Effector memory CD8-positive, alpha-beta T cell (primary cell): ENCODE measurements at regions not wholly inside any gene's neighbourhood (a gene's known extent, or its start where the extent isn't known, plus 50 kb on each side); places are given as distances from the start of the nearest gene placed in this dataset.

Experiments
- ATAC-seq: fragments of 150-1000 bp; cut with Tn5 transposase; replicated peaks from 2 replicates; pipeline ENCODE4 v1.10.0; 2021; ENCODE audit warnings: mild to moderate bottlenecking, moderate library complexity
- DNase-seq, 3 experiments: peaks; one replicate each; pipeline ENCODE4 v3.0.0; 2021
- H3K27ac Mint-ChIP-seq, 2 donors: one replicate each; pipeline ENCODE4 v1.8.0; 2022; ENCODE audit warnings: mild to moderate bottlenecking in 2 of 2, mixed read lengths in 2 of 2, moderate library complexity in 2 of 2
- H3K27me3 Mint-ChIP-seq, 2 donors: one replicate each; pipeline ENCODE4 v1.8.0; 2022; ENCODE audit warnings: mixed read lengths in 2 of 2
- H3K36me3 Mint-ChIP-seq: one replicate; pipeline ENCODE4 v1.8.0; 2022; ENCODE audit warnings: mild to moderate bottlenecking, moderate library complexity, mixed read lengths; ENCODE audit not compliant: insufficient read depth
- H3K4me1 Mint-ChIP-seq, 2 donors: one replicate each; pipeline ENCODE4 v1.8.0; 2022; ENCODE audit warnings: low read depth in 2 of 2, mixed read lengths in 2 of 2
- H3K4me3 Mint-ChIP-seq, 2 donors: one replicate each; pipeline ENCODE4 v1.8.0; 2022; ENCODE audit warnings: mild to moderate bottlenecking in 2 of 2, mixed read lengths in 2 of 2, moderate library complexity in 2 of 2
- H3K9me3 Mint-ChIP-seq, 2 donors: one replicate each; pipeline ENCODE4 v1.8.0; 2022; ENCODE audit warnings: mixed read lengths in 2 of 2

- no peak overlapping the region for H3K27ac Mint-ChIP-seq
- peaks cover 0 to 4% of the 10 kb centered on the region in 2 donors for H3K9me3 Mint-ChIP-seq
- no peaks in the 10 kb centered on the region for H3K4me1 Mint-ChIP-seq
- no peak for DNase-seq
- ATAC-seq, result no peak
- H3K36me3 Mint-ChIP-seq, result peaks cover 4% of the 10 kb centered on the region
- no peaks in the 10 kb centered on the region for H3K27me3 Mint-ChIP-seq
- no peak overlapping the region for H3K4me3 Mint-ChIP-seq
Observed at GRCh38 chr2:81327911-81328310, 1023.4 kb upstream of the LRRTM1 start.

GRCh38 chr2:81324046-81324445 lies 1019.5 kb upstream of the LRRTM1 start:
- Mint-ChIP-seq H3K9me3 (peaks cover 4 to 10% of the 10 kb centered on the region in 2 donors), H3K4me3 (no peak overlapping the region), H3K27me3 (no peaks in the 10 kb centered on the region), H3K36me3 (peaks cover 3% of the 10 kb centered on the region), H3K4me1 (no peaks in the 10 kb centered on the region), H3K27ac (no peak overlapping the region)
- DNase-seq (no peak), ATAC-seq (no peak)

- H3K4me1 Mint-ChIP-seq, result no peaks in the 10 kb centered on the region
- ATAC-seq (no peak), DNase-seq (no peak)
Observed at GRCh38 chr2:81304154-81304830, 999.7 kb upstream of the LRRTM1 start.

GRCh38 chr2:81303321-81303720 lies 998.8 kb upstream of the LRRTM1 start:
- Mint-ChIP-seq H3K27ac (no peak overlapping the region), H3K9me3 (peaks cover 6 to 15% of the 10 kb centered on the region in 2 donors), H3K27me3 (no peaks in the 10 kb centered on the region), H3K4me1 (no peaks in the 10 kb centered on the region), H3K36me3 (no peaks in the 10 kb centered on the region), H3K4me3 (no peak overlapping the region)
- DNase-seq, result no peak
- ATAC-seq, result no peak

More at GRCh38 chr2:81304154-81304830, 999.7 kb upstream of the LRRTM1 start:
- Mint-ChIP-seq H3K9me3 (peaks cover 6 to 15% of the 10 kb centered on the region in 2 donors), H3K27ac (no peak overlapping the region), H3K36me3 (no peaks in the 10 kb centered on the region), H3K27me3 (no peaks in the 10 kb centered on the region), H3K4me3 (no peak overlapping the region)

GRCh38 chr2:81299841-81300240 lies 995.3 kb upstream of the LRRTM1 start:
- DNase-seq, result no peak
- no peak overlapping the region for H3K27ac Mint-ChIP-seq
- H3K36me3 Mint-ChIP-seq, result no peaks in the 10 kb centered on the region
- ATAC-seq, result no peak
- H3K27me3 Mint-ChIP-seq, result no peaks in the 10 kb centered on the region
- peaks cover 0 to 5% of the 10 kb centered on the region in 2 donors for H3K9me3 Mint-ChIP-seq
- no peaks in the 10 kb centered on the region for H3K4me1 Mint-ChIP-seq
- H3K4me3 Mint-ChIP-seq, result no peak overlapping the region

GRCh38 chr2:81290846-81291245 lies 986.3 kb upstream of the LRRTM1 start:
- Mint-ChIP-seq H3K27ac (no peak overlapping the region), H3K27me3 (no peaks in the 10 kb centered on the region), H3K4me3 (no peak overlapping the region), H3K9me3 (peaks cover 6 to 30% of the 10 kb centered on the region in 2 donors), H3K36me3 (no peaks in the 10 kb centered on the region), H3K4me1 (no peaks in the 10 kb centered on the region)
- no peak for DNase-seq
- no peak for ATAC-seq

GRCh38 chr2:81283081-81283480 lies 978.5 kb upstream of the LRRTM1 start:
- Mint-ChIP-seq H3K9me3 (peaks cover 0 to 6% of the 10 kb centered on the region in 2 donors), H3K27me3 (no peaks in the 10 kb centered on the region), H3K4me1 (no peaks in the 10 kb centered on the region), H3K27ac (no peak overlapping the region), H3K4me3 (no peak overlapping the region), H3K36me3 (no peaks in the 10 kb centered on the region)
- ATAC-seq, result no peak
- no peak for DNase-seq

DNA sequence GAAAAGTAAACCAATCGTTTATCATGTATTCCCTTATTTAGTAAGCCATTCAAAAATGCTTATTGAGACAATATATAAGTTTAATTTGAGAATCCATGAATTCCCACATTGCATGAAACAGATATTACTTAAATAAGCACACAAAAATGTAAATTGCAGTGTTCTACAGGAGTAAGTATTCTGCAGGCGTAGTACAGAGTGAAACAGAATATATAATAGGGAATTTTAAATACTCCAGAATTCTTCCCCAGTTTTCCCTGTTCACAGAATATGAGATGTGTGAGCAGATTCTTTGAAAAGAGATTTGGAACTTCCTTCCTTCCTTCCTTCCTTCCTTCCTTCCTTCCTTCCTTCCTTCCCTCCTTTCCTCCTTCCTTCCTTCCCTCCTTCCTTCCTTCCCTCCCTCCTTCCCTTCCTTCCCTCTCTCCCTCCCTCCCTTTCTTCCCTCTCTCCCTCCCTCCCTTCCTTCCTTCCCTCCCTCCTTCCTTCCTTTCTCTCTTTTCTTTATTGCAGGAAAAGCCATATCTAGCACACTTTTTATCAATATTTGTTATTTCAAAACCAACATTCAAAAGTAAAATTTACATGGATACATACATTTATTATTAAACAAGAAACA lies 977.7 kb upstream of the LRRTM1 start:
- Mint-ChIP-seq H3K4me3 (no peak overlapping the region), H3K27ac (no peak overlapping the region), H3K4me1 (no peaks in the 10 kb centered on the region), H3K9me3 (no peaks in the 10 kb centered on the region), H3K27me3 (no peaks in the 10 kb centered on the region), H3K36me3 (no peaks in the 10 kb centered on the region)
- no peak for DNase-seq
- ATAC-seq, result no peak

- Mint-ChIP-seq H3K4me1 (no peaks in the 10 kb centered on the region), H3K9me3 (peaks cover 4 to 8% of the 10 kb centered on the region in 2 donors), H3K4me3 (no peak overlapping the region), H3K27ac (no peak overlapping the region), H3K36me3 (no peaks in the 10 kb centered on the region), H3K27me3 (no peaks in the 10 kb centered on the region)
- ATAC-seq (no peak), DNase-seq (no peak)
Observed at GRCh38 chr2:81276595-81276994, 972.0 kb upstream of the LRRTM1 start.

- Mint-ChIP-seq H3K27me3 (no peaks in the 10 kb centered on the region), H3K9me3 (peaks cover 10 to 19% of the 10 kb centered on the region in 2 donors)
Observed at GRCh38 chr2:81266106-81266505, 961.6 kb upstream of the LRRTM1 start.

DNA sequence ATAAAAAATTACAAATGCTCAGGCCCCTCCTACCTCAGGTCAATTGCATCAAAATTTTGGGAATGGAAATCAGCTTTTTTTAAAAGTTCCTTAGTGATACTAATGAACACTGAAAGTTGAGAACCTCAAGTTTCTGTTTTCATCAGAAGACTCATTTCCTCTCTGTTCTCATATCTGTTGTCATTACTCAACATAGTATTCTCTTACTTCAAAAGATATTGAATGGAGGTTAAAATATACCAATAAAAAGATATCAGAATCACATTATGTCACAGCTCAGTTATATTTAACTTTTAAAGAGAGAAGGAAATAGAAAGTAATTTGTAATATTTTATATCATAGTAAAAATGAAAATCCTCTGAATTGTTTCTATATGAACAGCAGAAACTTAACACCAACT lies 959.4 kb upstream of the LRRTM1 start:
- Mint-ChIP-seq H3K4me3 (no peak overlapping the region), H3K27me3 (no peaks in the 10 kb centered on the region), H3K4me1 (no peaks in the 10 kb centered on the region), H3K36me3 (no peaks in the 10 kb centered on the region), H3K9me3 (peaks cover 4 to 19% of the 10 kb centered on the region in 2 donors), H3K27ac (no peak overlapping the region)
- ATAC-seq (no peak), DNase-seq (no peak)

More at GRCh38 chr2:81266106-81266505, 961.6 kb upstream of the LRRTM1 start:
- Mint-ChIP-seq H3K4me1 (no peaks in the 10 kb centered on the region), H3K36me3 (no peaks in the 10 kb centered on the region), H3K4me3 (no peak overlapping the region), H3K27ac (no peak overlapping the region)
- ATAC-seq (no peak), DNase-seq (no peak)

DNA sequence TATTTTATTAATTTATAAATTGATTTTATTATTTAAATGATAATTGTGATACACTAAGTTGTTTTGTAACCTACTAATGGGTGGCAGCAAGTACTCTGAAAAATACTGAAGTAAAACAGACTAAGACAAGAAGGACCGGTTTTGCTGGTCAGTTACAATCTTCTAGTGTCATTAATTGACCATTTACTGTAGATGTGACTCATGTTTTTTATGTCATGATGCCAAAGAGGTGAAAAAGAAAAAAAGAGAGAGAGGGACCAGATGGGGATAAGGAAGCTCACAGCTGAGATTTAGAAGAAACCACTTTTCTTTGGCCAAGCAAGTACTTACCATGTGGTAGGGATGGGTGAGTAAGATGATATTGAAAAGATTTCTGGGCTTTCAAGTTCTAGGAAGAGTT lies 955.8 kb upstream of the LRRTM1 start:
- Mint-ChIP-seq H3K36me3 (no peaks in the 10 kb centered on the region), H3K4me1 (no peaks in the 10 kb centered on the region), H3K27me3 (no peaks in the 10 kb centered on the region), H3K4me3 (no peak overlapping the region), H3K9me3 (peaks cover 0 to 4% of the 10 kb centered on the region in 2 donors), H3K27ac (no peak overlapping the region)
- DNase-seq (no peak), ATAC-seq (no peak)

- no peak for ATAC-seq
- Mint-ChIP-seq H3K36me3 (no peaks in the 10 kb centered on the region), H3K9me3 (peaks cover 7 to 9% of the 10 kb centered on the region in 2 donors), H3K27me3 (no peaks in the 10 kb centered on the region), H3K4me3 (no peak overlapping the region), H3K4me1 (no peaks in the 10 kb centered on the region), H3K27ac (no peak overlapping the region)
- DNase-seq, result no peak
Observed at GRCh38 chr2:81250270-81250669, 945.7 kb upstream of the LRRTM1 start.

GRCh38 chr2:81249152-81249551 lies 944.6 kb upstream of the LRRTM1 start:
- H3K4me3 Mint-ChIP-seq, result no peak overlapping the region

More at GRCh38 chr2:81249152-81249551, 944.6 kb upstream of the LRRTM1 start:
- Mint-ChIP-seq H3K36me3 (no peaks in the 10 kb centered on the region), H3K9me3 (peaks cover 7 to 9% of the 10 kb centered on the region in 2 donors), H3K27ac (no peak overlapping the region), H3K4me1 (no peaks in the 10 kb centered on the region), H3K27me3 (no peaks in the 10 kb centered on the region)
- DNase-seq (no peak), ATAC-seq (no peak)
